Activated T-cell treated with anti-CD3 and anti-CD28 coated beads, Interleukin-2, amount 50 U/mL, for 4 hours (primary cell): ENCODE measurements at regions not wholly inside any gene's neighbourhood (a gene's known extent, or its start where the extent isn't known, plus 50 kb on each side); places are given as distances from the start of the nearest gene placed in this dataset.

Experiments
- ATAC-seq, 2 donors: fragments of 200-7000 bp; cut with Tn5 transposase; one replicate each; pipeline ENCODE4 v1.10.0; 2021
- DNase-seq: peaks from one replicate; pipeline ENCODE4 v3.0.0-alpha.2; 2020
- H3K27me3 Mint-ChIP-seq: one replicate; pipeline ENCODE4 v1.8.0; 2021; ENCODE audit warnings: low read depth, mixed read lengths
- H3K36me3 Mint-ChIP-seq: one replicate; pipeline ENCODE4 v1.8.0; 2022; ENCODE audit warnings: mixed read lengths; ENCODE audit not compliant: insufficient read depth
- H3K4me1 Mint-ChIP-seq: one replicate; pipeline ENCODE4 v1.8.0; 2021; ENCODE audit warnings: low read depth, mixed read lengths
- H3K4me3 Mint-ChIP-seq: one replicate; pipeline ENCODE4 v1.8.0; 2021; ENCODE audit warnings: mild to moderate bottlenecking, moderate library complexity, mixed read lengths
- H3K9me3 Mint-ChIP-seq: one replicate; pipeline ENCODE4 v1.8.0; 2021; ENCODE audit warnings: mixed read lengths

DNA sequence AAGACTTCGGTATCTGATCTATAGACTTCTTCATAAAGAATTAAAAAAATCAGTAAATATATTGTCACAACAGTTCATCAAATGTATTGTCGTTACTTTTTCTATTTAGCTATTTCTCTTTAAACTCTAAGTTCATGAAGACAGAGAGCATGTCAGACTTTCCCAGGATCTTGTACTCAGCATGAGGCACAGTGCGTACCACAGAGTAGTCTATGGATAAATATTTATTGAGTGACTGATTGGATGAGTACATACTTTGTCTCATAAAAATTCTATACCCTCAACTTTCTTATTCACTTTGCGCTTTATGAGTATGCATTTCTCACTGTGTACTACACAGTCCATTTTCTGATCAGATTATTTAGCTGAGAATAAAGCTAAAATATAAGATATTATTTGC, 1284.4 kb upstream of the ADGRB3 start:
- Mint-ChIP-seq H3K4me1 (no peaks in the 10 kb centered on the region), H3K9me3 (no peaks in the 10 kb centered on the region), H3K27me3 (no peaks in the 10 kb centered on the region), H3K36me3 (no peaks in the 10 kb centered on the region), H3K4me3 (no peak overlapping the region)
- no peak for DNase-seq
- ATAC-seq: no peak

DNA sequence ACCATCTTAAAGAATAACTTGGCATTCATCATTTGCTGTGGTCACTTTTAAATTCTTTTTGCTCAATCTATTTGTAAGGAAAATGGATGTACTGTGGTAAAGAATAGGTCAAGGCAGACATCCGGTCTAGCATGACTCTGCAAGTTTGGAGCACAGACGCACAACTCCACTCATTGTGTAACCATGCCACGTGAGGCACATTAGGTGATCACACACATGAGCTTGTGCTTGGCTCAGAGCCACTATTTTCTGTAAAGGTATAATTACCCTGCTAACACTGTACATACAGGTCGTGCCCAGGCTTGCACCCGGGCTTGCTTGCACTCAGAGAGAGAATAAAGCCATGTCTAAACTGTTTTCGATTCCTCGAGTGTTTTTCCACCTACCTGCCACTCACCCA, 1289.1 kb upstream of the ADGRB3 start:
- H3K27me3 Mint-ChIP-seq: no peaks in the 10 kb centered on the region
- DNase-seq (no peak), ATAC-seq (no peak)
- no peaks in the 10 kb centered on the region for H3K36me3 Mint-ChIP-seq
- H3K4me1 Mint-ChIP-seq: no peaks in the 10 kb centered on the region
- peaks cover 4% of the 10 kb centered on the region for H3K9me3 Mint-ChIP-seq
- no peak overlapping the region for H3K4me3 Mint-ChIP-seq

DNA sequence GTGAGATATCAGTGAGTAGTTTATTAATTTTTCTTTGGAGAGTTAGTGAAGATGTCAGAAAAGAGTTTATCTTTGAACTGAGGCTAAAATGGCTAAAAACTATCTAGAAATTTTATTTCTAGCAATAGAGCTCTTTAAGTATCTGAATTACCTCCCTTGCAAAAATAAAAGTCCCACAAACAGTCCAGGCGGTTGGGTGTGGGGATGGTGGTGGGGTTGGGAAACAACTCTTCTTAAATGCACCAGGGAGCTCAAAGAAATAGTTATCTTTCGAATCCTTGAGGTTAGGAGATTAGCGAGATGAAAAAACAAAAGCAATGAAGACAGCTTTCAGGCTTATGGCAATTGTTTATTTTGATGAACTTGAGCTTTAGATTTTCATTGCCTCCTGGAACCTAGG, 1299.1 kb upstream of the ADGRB3 start:
- DNase-seq (no peak), ATAC-seq (no peak)
- no peaks in the 10 kb centered on the region for H3K27me3 Mint-ChIP-seq
- H3K36me3 Mint-ChIP-seq: no peaks in the 10 kb centered on the region
- H3K4me1 Mint-ChIP-seq: no peaks in the 10 kb centered on the region
- no peaks in the 10 kb centered on the region for H3K9me3 Mint-ChIP-seq
- H3K4me3 Mint-ChIP-seq: no peak overlapping the region

DNA sequence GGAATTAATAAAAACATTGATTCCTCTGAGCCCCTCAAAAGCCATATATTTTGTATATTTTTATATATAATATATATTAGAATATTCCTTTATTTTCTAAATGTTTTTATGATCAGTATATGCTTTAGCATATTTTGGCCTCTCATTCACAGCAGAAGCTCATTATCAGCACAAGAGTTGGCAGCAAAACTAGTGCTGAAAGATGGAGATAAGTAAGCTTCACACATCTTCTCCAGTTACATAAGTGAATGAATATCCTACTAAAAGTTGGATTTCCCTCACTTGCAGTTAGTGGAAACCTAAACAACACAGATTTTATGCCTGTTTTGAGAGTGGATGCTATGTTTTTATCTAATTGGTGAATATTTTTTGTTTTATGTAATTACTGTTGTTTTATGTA, 1303.8 kb upstream of the ADGRB3 start:
- Mint-ChIP-seq H3K36me3 (no peaks in the 10 kb centered on the region), H3K9me3 (no peaks in the 10 kb centered on the region), H3K4me3 (no peak overlapping the region), H3K27me3 (no peaks in the 10 kb centered on the region), H3K4me1 (no peaks in the 10 kb centered on the region)
- ATAC-seq (no peak), DNase-seq (no peak)

DNA sequence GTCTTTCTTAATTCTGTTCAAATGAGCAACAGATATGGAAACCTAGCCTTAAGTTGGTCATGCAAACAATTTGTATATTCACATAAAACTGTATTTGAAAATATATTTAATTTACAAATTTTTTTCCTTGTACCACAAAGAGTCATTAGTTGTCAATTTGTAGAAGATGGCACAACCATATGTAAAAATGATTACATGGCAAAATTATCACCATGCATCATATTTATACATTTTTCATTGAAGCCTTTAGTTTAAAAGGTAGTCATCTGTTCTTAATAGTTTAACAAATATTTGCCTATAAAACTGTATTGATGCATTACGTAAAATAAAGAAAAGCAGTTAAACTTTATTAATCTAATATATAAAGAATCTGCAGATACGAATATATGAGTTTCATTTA, 1306.8 kb upstream of the ADGRB3 start:
- ATAC-seq (no peak), DNase-seq (no peak)
- no peaks in the 10 kb centered on the region for H3K4me1 Mint-ChIP-seq
- no peaks in the 10 kb centered on the region for H3K27me3 Mint-ChIP-seq
- H3K9me3 Mint-ChIP-seq: no peaks in the 10 kb centered on the region
- H3K36me3 Mint-ChIP-seq: no peaks in the 10 kb centered on the region
- no peak overlapping the region for H3K4me3 Mint-ChIP-seq

DNA sequence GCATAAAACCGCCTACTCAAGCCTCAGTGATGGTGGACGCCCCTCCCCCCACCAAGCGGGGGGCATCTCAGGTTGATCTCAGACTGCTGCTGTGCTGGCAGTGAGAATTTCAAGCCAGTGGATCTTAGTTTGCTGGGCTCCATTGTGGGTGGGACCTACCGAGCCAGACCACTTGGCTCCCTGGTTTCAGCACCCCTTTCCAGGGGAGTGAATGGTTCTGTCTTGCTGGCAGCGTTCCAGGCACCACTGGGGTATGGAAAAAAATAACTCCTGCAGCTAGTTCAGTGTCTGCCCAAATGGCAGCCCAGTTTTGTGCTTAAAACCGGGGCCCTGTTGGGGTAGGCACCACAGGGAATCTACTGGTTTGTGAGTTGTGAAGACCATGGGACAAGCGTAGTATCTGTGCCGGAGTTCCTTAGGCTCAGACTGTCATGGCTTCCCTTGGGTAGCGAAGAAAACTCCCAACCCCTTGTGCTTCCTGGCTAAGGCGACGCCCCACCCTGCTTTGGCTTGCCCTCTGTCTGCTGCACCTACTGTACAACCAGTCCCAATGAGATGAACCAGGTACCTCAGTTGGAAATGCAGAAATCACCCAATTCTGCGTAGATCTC, 1334.5 kb upstream of the ADGRB3 start:
- no peak overlapping the region for H3K4me3 Mint-ChIP-seq
- DNase-seq: no peak
- no peaks in the 10 kb centered on the region for H3K36me3 Mint-ChIP-seq
- no peaks in the 10 kb centered on the region for H3K27me3 Mint-ChIP-seq
- ATAC-seq: no peak
- H3K9me3 Mint-ChIP-seq: peaks cover 12% of the 10 kb centered on the region
- no peaks in the 10 kb centered on the region for H3K4me1 Mint-ChIP-seq

DNA sequence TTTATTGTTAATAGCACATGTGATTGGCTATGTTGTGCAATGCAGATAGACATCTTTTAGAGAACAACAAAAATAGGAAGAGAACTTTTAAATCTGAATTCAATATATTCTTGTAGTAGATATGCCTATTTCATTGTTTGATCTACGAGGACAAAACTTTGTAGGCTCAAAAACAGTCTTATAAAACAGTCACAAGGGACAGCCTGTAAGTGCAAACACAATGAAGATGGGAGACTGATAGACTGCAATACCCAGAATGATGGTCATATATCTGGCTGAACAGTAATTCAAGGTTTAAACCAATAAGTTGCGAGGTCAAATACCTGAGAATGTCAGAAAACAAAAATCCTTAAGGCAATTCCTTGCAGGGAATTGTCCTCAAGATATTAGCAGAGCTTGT, 1342.9 kb upstream of the ADGRB3 start:
- no peak overlapping the region for H3K4me3 Mint-ChIP-seq
- H3K9me3 Mint-ChIP-seq: peaks cover 13% of the 10 kb centered on the region
- no peaks in the 10 kb centered on the region for H3K36me3 Mint-ChIP-seq
- DNase-seq: no peak
- no peak for ATAC-seq
- no peaks in the 10 kb centered on the region for H3K27me3 Mint-ChIP-seq
- no peaks in the 10 kb centered on the region for H3K4me1 Mint-ChIP-seq

DNA sequence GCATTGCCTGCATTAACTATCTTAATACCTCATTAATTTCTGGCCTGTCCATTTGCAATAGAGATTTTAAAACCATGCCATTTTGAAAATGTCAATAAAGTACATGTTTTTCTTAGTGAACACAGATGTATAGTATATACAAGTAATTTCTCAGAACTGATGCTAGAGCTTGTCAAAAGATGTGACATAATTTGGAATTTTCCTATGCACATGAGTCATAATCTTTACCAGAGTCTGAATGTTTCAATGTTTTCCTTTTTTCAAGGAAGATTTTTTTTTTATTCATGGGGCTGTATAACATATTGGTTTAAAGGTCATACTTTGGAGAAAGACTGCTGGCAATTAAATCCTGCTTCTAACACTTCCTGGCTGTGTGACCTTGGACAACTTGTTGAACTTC, 1347.5 kb upstream of the ADGRB3 start:
- Mint-ChIP-seq H3K4me1 (no peaks in the 10 kb centered on the region), H3K27me3 (no peaks in the 10 kb centered on the region), H3K36me3 (no peaks in the 10 kb centered on the region), H3K4me3 (no peak overlapping the region), H3K9me3 (peaks cover 11% of the 10 kb centered on the region)
- ATAC-seq (no peak), DNase-seq (no peak)

DNA sequence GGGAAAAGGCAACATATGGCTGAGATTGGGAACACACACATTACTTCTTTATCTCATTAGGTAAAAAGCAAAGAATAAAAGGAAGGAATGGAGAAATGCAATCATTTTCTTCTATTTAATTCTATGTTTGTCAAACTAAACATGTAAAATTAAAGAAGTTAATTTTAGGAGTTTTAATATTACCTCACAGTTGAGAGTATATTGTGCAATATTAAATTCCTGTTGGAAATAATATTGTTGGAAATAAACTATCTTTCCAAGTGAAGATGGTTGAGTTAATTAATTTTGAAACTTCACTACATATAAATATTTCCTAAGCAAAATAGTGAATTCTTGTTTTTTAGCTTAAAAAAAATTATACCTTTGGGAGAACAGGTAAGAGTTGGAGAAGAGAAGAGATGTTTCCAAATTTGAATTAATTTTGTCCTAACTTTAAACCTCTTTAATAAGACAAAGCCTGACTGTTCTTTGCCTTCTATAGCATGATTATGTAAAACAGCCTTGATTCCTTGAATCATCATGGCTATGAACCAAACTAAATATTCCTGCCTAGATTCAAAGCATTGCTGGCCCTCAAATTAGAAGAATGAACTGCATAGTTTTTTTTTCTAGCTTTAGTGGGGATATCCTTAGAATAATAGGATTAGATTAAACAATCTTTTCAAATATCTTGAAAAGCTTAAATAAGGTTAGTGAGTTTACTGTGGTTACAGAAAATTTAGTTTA, 1349.1 kb upstream of the ADGRB3 start:
- DNase-seq (no peak), ATAC-seq (no peak)
- no peak overlapping the region for H3K4me3 Mint-ChIP-seq
- H3K27me3 Mint-ChIP-seq: no peaks in the 10 kb centered on the region
- H3K4me1 Mint-ChIP-seq: no peaks in the 10 kb centered on the region
- no peaks in the 10 kb centered on the region for H3K36me3 Mint-ChIP-seq
- peaks cover 11% of the 10 kb centered on the region for H3K9me3 Mint-ChIP-seq

DNA sequence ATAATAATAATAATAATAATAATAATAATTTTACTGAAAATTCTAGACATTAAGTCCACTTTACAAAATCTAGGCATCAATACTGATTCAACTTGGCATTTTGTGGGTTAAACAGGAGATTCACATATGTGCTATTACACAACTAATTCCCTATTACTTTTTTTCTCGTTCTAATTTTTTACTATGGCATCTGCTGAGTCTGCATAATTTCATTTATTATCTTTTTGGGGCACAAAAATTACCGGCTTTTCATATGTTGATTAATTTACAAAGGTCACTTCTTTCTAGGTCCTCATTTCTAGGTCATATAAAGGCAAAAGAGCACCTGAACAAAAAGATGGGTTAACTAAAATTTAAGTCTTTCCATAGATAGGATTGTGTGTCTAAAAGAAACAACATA, 1357.8 kb upstream of the ADGRB3 start:
- H3K4me1 Mint-ChIP-seq: no peaks in the 10 kb centered on the region
- no peaks in the 10 kb centered on the region for H3K9me3 Mint-ChIP-seq
- H3K27me3 Mint-ChIP-seq: no peaks in the 10 kb centered on the region
- DNase-seq: no peak
- no peak overlapping the region for H3K4me3 Mint-ChIP-seq
- no peak for ATAC-seq
- H3K36me3 Mint-ChIP-seq: no peaks in the 10 kb centered on the region

DNA sequence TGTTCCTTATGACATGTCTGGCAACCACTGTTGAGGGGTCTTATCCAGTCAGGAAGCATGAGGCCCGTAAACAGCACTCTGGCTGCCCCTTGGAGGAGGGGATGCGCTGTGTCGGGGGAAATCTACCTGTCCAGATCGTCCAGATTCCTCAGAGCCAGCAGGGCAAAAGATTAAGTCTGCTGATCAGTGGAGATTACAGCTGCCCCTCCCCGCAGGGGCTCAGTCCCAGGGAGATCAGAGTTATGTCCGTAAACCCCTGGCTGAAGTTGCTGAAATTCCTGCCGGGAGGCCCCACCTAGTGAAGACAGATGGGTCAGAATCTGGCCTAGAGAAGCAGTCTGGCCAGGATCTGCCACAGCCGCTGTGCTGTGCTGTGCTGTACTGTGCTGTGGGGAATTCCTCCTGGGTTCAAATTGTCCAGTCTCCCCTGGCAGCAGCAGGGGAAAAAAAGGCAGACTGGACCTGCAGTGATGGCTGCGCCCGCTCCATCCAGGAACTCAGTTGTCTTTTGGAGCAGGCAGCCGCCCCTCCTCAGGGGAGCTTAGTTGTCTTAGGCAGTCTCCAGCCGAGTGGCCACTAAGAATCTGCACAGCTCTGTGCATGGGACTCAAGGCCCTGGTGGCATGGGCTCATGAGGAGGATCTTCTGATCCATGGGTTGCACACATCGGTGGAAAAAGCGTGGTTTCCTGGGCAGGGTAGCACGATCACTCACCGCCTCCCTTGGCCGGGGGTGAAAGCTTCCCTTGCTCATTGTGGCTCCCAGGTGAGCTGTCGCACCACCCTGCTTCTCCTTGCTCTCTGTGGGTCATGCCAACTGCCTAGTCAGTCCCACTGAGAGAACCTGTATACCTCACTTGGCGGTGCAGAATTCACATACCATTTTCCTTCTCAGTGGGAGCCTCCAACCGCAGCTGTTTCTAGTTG, 1368.8 kb upstream of the ADGRB3 start:
- Mint-ChIP-seq H3K36me3 (no peaks in the 10 kb centered on the region), H3K27me3 (no peaks in the 10 kb centered on the region), H3K4me1 (no peaks in the 10 kb centered on the region), H3K9me3 (peaks cover 10% of the 10 kb centered on the region), H3K4me3 (no peak overlapping the region)
- no peak for ATAC-seq
- DNase-seq: no peak

DNA sequence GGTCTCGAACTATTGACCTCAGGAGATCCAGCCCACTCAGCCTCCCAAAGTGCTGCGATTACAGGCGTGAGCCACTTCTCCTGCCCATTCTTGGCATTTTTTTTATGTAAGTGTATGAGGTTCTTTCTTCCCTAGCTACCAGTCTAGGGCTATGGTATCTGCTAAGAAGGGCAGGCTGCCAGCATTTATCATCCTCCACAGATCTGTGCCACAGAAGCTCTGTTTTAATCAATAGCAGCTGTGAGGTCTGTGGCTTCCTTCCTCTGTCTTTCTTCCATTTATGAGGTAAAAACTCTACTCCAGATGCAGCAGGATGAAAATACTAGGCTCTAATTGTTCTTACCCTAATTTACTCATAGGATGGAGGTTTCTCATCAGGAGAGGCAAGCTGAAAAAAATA, 1382.4 kb upstream of the ADGRB3 start:
- no peak for ATAC-seq
- no peaks in the 10 kb centered on the region for H3K4me1 Mint-ChIP-seq
- H3K9me3 Mint-ChIP-seq: peaks cover 7% of the 10 kb centered on the region
- no peak overlapping the region for H3K4me3 Mint-ChIP-seq
- H3K36me3 Mint-ChIP-seq: no peaks in the 10 kb centered on the region
- no peaks in the 10 kb centered on the region for H3K27me3 Mint-ChIP-seq
- DNase-seq: no peak

DNA sequence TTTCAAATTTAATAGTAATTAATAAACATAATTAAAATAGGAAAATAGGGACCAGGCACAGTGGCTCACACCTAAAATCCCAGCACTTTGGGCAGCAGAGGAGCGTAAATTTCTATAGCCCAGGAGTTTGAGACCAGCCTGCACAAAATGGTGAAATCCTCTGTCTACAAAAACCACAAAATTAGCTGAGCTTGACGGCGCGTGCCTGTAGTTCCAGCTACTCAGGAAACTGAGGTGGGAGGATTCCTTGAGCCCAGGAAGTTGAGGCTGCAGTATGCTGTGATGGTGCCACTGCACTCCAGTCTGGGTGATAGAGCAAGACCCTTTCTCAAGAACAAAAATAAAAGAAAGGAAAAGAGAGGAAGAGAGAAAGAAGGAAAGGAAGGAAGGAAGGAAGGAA, 1387.0 kb upstream of the ADGRB3 start:
- Mint-ChIP-seq H3K4me3 (no peak overlapping the region), H3K36me3 (no peaks in the 10 kb centered on the region), H3K4me1 (no peaks in the 10 kb centered on the region), H3K9me3 (peaks cover 9% of the 10 kb centered on the region), H3K27me3 (no peaks in the 10 kb centered on the region)
- DNase-seq: no peak
- no peak for ATAC-seq

DNA sequence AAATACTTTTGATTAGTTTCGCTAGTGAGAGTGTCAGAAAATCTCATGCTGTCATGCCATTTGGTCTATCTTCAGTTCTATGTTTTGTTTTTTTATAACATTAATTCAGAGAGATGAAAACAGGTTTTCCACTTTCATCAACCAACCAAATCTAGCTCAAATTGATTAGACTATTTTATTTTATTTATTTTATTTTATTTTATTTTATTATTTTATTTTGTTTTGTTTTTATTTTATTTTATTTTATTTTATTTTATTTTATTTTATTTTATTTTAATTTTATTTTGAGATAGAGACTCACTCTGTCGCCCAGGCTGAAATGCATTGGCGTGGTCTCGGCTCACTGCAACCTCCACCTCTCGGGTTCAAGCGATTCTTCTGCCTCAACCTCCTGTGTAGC, 1391.0 kb upstream of the ADGRB3 start:
- Mint-ChIP-seq H3K36me3 (no peaks in the 10 kb centered on the region), H3K27me3 (no peaks in the 10 kb centered on the region), H3K9me3 (peaks cover 10% of the 10 kb centered on the region), H3K4me1 (no peaks in the 10 kb centered on the region), H3K4me3 (no peak overlapping the region)
- DNase-seq: no peak
- ATAC-seq: no peak

DNA sequence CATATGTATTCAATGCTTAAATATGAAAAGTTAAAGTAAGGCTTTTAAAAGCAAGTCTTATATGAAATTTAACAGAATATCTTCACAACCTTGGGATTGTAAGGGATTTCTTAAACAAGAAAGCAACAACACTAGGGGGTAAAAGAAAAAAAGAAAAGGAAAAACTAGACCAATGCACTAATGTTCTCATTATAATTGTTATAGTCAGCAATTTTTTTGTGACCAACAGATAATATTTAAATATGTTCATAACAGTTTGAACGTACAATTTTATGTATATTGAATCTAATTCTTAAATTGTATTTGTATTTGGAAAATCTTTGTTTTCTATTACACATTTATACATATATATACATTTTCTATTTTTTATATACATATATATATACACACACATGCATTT, 1397.8 kb upstream of the ADGRB3 start:
- H3K27me3 Mint-ChIP-seq: no peaks in the 10 kb centered on the region
- DNase-seq (no peak), ATAC-seq (no peak)
- H3K4me1 Mint-ChIP-seq: no peaks in the 10 kb centered on the region
- H3K9me3 Mint-ChIP-seq: peaks cover 2% of the 10 kb centered on the region
- H3K4me3 Mint-ChIP-seq: no peak overlapping the region
- H3K36me3 Mint-ChIP-seq: no peaks in the 10 kb centered on the region
